ENCODE measurements at regions not wholly inside any gene's neighbourhood (a gene's known extent, or its start where the extent isn't known, plus 50 kb on each side); places are given as distances from the start of the nearest gene placed in this dataset.
A peak's percentile ranks its signal among the peaks of the same experiment; 100 is the strongest.

DNA sequence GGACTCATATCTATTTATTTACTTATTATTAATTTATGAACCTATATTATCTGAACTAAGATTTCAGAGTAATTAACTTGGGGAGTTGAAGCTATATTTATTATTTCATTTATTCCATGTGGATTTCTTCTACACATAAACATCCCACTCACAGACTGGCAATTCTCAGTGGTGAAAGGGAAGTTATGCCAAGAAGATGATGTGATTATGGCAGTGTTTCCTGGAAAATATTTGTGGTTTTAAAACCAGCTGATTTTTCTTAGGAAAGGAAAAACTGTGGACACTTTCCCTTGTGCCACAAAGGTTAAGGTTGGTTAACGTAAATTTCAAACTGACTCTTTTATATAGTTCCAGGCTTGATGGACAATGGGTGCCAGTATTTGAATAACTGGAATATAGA lies 513.1 kb downstream of the SLITRK6 start:
- no peak for DNase-seq (ENCODE audit: low spot score)

DNA sequence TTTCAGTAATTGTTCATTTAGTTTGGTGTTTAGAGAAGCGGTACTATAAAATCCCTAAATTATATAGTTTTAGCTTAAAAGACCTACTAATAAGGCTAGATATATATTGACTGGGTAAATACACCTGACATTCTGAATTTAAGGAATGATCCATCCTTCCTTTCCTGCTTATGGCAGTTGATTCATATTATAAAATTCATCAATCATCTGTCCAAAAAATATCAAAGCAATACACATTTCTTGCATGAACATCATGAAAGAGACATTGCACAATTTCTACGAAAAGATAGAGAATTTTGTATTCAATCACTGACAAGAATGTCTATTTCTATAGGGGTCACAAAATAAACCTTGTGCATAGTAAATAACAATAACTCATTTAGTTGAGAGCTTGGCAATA lies 514.9 kb downstream of the SLITRK6 start:
- no peak for DNase-seq (ENCODE audit: low spot score)

DNA sequence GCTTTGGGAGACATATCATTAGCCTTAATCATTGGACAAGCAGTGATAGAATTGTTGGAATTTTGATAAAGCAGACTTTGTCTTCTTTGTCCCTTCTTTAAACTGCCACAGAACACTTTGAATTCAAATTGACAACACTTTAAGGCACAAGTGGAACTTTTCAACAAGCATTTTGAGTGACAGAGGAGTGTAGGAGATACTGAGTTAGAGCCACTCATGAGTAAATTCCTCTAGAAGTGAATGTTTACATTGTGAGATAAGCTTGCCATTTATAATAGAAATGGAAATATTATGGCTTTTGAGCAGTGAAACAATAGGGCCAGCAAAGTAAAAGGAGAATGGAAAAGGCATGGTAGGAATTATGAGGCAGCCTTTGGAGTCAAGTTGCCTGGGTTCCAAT lies 515.8 kb downstream of the SLITRK6 start:
- DNase-seq (ENCODE audit: low spot score): no peak

DNA sequence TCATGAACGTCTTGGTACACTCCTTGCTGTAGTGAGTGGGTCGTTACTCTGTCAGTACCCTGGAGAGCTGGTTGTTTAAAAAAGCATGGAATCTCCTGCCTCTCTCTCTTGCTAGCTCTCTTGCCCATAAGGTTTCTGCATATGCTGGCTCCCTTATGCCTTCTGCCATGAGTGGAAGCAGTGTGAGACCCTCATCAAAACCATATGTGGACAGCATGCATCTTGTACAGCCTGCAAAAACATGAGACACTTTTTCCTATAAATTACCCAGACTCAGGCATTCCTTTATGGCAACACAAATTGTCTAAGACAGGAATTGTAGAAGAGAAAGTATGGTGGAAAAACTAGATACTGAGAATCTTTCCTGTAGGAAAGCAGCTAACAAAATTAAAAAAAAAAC lies 516.3 kb downstream of the SLITRK6 start:
- DNase-seq (ENCODE audit: low spot score): no peak

DNA sequence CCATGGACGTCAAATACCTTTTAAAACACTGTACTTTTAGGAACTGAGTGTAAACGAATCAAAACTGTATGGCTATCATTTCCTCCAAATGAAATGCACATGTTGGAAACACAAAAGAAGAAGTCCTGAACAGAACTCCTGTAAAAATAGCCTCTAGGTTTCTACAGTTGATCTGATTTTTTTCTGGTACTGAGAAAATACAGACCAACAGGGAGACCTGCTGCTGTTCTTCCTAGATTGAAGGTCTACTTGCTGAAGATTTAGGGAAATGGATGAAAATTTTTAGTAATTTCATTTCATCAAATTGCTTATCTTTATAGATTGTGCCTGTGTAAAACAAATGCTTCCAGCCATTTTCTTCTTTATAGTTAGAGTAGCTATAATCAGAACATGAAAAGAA lies 520.4 kb downstream of the SLITRK6 start:
- no peak for DNase-seq (ENCODE audit: low spot score)

DNA sequence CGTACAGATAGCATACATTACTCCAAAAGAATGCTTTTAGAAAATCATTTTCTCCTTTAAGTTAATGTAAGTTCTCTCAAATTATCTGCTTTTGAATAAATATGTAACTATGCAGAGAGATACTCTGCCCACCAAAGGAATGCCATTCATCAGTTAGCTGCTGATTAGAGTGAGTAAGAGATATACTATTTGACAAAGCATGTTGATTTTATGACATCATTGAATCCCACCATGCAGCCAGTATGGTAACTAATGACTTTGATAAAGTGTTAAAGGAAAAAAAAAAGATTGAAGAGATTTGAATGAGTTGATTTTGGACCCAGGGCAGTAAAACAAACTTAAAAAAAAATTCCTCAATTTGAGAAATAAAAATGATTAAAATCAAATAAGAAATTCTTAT lies 521.5 kb downstream of the SLITRK6 start:
- no peak for DNase-seq (ENCODE audit: low spot score)

DNA sequence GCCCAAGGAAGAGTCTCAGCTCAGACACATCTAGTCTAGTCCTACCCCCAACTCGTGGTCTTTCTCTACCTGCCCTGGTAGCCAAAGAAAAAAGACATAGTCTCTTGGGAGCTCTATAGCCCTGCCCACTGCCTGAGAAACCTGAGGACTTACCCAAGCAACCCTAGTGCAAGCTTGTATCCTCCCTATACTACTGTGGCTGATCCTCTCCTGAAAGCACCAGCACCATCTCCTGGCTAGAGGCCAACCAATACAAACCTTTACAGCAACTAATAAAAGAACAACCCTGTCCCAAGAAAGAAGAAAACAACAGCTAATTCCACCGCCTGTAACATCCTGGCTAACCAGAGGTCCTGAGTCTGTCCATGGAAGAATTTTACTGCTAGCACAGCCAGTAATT lies 532.4 kb downstream of the SLITRK6 start:
- no peak for DNase-seq (ENCODE audit: low spot score)

DNA sequence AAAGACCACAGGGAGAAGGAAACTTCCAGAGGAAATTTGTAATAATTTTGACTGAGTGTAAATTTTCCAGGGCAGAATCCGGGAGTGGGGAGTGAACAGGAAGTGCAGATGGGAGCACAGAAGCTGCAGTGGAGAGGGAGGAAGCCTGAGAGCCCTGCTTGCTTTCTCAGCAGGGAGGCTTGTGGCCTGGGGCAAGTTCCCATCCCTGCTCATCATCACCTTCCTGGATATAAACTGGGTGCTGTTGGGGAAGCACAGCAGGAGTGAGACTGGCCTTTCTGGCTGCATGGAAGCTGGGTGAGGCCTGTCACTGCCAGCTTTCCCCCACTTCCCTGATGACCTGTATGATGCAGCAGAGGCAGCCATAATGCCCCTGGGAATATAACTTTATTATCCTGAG lies 532.9 kb downstream of the SLITRK6 start:
- DNase-seq (ENCODE audit: low spot score): no peak

DNA sequence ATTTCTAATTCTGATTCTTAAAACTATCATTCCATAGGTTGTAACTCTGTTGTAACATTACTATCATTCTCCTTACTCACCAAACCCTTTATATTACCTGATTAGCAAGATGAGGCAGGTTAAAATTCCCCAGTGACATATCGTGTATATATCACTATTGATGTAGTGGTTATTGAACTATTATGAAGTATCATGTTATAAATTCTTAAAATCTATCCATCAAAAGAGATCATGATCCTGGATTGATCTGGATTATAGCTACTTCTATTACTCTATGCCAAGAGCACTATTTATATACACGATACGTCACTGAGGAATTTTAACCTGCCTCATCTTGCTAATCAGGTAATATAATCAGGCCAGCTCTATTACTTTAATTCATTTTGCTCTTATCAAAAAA lies 533.9 kb downstream of the SLITRK6 start:
- DNase-seq (ENCODE audit: low spot score): no peak

DNA sequence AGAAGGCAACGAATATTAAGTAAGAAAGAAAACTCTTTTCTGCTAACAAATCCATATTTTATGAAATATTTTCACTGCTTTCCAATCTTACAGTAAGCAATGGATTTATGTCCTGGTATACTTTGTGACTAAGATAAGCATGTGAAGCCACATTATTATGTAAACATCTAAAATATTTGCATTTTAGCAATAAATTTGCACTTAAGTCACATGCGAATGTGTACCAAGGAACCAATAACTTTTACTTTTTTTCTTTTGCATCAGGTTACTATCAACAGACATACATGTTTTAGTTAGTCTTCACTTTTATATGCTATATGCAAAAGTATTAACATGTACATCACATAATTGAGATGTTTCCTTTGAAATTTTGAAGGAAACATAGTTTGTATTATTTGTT lies 536.7 kb downstream of the SLITRK6 start:
- DNase-seq (ENCODE audit: low spot score): no peak

DNA sequence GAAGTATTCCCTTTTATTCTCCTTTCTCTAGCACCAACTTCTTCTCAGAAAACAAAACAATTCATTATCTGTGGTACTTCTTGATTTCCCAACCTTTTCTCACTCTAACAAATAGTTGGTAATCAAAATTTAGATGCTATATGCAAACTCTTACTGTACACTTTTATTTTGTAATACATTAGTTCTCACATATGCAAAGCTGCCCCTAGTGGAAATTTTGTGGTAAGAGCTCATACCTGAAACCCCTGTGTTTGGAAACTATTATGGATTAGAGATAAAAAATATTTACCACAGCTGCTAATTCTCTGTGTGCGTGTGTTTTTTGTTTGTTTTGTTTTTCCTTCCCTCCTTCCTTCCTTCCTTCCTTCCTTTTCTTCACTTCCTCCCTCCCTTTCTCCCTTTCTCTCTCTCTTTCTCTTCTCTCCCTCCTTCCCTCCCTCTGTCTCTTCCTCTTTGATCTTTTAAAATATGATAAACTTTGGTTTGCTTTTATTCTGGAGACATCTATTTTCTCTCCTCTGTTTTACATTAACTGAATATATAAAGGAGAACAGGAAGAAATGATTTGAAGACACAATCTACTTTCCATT lies 537.4 kb downstream of the SLITRK6 start:
- peak; percentile 7 for DNase-seq (ENCODE audit: low spot score)

DNA sequence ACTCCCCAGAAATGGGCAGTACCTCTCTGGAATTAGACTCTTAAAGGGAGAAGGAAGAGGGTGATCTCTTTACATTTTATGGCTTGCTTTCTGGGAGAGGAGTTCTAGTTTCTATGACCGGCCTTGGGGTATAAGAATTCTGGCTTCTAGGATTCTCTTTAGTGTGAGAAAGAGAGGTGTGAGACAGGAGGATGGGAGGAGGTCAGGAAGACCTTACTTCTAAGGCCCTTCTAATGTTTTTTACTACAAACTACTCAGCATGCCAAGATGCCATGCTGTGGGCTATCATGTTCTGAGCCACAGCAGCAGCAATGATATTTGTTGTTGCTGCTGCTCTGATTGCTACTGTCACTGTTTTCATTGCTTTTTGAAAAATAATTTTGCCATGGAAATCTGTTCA lies 538.3 kb downstream of the SLITRK6 start:
- DNase-seq (ENCODE audit: low spot score): no peak

DNA sequence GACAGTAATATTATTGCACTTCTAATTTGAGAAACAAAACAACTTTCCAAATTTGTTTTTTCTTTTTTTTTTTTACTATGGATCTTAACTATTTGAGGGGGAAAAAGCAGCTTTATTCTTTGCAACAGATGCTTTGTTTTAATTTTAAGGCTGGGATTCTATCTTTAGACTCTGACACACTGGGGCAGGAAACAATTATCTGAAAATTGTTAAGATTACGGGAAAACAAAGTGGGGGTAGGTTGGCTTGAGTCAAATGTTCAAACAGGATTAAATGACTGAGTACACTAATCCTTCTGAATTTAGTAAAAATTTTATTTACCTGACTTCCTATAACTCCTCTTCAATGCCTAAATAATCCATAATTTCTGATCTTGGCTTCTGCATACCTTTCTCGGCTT lies 543.2 kb downstream of the SLITRK6 start:
- no peak for DNase-seq (ENCODE audit: low spot score)

DNA sequence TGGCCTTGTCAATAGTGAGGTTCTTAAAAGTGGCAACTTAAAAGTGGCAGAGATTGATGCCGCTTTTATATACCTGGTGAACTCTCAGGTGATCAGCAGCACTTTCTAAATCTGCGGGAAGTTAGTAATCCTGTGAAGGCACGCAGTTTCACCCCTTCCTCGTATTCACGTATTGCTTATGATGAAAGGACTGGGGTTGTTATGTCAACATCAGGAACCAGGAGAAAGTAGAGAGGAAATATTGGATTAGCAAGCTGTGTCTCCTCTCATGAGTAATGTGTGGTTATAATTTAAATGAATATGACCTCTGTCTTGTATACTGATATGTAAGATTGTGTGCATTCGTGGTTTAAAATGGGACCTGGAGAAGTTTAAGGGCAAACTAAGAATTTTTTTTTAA lies 544.6 kb downstream of the SLITRK6 start:
- no peak for DNase-seq (ENCODE audit: low spot score)

DNA sequence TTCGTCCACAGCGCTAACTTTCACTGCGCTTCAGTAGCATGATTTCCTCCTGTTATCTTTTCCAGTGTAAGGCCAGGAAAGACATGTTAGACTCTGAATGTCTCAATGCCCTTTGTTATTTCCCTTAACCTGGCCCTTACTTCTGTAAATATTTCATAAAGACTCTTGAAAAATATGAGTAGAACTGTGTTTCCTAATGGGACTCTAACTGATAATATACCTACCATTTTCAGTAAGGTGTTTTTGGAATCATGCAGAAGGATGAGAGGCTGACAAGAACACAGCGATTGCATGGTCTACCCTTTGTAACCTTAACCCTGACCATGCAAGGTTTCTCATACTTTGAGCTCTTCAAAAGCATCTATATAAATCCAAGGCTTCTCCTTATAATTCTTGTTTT lies 550.1 kb downstream of the SLITRK6 start:
- no peak for DNase-seq (ENCODE audit: low spot score)

DNA sequence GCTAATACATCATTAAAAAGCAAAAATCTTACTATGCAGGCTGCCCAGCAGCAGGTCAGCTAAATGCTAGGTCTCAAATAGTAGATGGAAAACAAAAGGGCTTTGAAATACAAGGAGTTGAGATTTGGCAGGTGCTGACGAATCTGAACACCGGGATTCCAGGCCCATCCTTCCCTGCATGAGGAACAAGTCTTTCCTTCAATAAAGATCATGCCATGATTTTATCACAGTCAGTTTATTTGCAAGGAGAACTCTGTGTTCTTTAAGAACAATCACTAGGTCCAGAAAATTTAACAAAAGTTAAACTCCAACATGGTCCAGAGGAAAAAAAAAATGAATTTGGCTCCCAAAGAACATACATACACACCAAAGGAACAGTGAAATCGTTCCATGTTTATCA lies 551.4 kb downstream of the SLITRK6 start:
- no peak for DNase-seq (ENCODE audit: low spot score)

DNA sequence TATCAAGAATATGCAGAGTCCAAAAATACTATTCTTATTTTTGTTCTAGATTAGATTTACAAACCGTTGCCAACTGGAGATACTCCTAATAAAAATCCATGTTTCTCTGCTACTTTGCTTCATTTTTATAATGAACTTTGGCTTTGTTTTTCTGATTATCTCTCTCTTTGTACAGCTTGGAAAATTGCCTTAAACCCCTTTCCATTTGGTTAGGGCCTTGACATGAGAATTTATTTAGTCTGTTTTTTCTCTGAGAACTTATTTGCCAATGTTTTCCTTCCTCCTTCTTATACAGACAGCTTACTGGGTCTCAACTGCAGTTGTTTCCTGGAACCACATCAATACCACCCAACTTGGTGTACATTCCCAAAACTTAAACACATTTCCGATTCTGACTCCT lies 555.4 kb downstream of the SLITRK6 start:
- DNase-seq (ENCODE audit: low spot score): no peak

DNA sequence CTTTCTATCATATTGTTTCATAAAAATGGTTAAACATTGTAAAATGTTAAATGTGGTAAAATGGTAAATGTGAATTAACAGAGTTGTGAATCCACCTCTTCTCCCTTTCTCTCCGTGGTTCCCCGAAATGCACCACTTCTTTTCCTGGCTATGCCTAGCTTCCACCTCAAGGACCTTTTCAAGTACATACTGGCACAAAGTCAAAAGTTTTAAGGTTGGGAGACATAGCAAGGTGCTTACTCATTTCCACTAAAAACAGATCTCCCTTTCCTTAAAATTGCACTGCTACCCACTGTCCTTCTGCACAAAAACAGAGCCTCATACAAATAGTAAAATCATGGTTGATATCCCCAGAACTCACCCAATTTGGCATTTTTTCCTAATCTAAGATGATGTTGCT lies 558.2 kb downstream of the SLITRK6 start:
- DNase-seq (ENCODE audit: low spot score): peak; percentile 4

DNA sequence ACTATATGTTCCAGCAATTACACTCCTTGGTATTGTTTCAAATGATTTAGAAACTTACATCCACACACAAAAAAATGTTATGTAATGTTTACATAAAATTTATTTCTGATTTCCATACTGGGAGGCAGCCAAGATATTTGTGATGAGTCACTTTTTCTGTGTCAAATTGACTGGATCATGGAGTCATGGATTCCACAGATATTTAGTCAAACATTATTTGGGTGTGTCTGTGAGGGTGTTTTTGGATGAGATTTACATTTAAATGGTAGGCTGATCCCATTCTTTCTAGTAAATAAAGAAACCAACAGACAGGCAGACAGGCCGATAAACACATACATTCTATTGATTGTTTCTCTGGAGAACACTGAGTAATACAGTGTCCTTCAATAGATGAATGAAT lies 562.8 kb downstream of the SLITRK6 start:
- no peak for DNase-seq (ENCODE audit: low spot score)

DNA sequence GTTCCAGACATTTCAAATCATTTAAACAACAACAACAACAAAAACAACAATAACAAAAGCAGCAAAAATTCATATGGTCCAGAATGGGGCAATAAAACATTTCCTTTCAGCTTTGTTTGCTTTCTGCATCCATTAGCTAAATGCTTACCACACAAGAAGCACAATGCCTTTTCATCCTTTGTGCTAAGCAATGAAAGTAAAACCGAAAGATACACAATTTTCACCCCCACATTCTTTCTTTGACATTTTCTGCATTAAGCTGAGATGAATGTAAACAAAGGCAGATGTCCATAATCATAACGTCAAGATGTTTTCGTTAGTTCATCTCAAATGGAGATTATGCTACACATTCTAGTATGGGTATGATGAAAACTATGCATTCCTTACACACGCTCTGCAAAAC lies 568.5 kb downstream of the SLITRK6 start:
- no peak for DNase-seq (ENCODE audit: low spot score)

DNA sequence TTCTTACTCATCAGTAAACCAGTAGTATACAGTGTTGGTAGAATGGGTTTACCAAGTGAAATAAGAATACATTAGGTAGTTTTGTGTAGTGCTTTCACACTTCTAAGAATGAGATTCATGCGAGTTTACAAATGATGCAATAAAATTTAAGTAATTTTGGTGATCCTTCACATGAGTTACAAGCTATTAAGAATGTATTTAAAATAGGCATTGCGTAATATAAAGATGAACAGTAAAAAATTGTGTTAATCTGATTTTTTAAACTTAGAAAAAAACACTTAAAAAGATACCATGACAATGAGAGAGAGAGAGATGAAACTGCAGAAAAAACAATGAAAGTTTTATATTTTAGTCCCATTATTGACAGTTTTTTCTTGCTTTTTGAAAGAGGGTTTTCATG lies 570.5 kb downstream of the SLITRK6 start:
- no peak for DNase-seq (ENCODE audit: low spot score)

DNA sequence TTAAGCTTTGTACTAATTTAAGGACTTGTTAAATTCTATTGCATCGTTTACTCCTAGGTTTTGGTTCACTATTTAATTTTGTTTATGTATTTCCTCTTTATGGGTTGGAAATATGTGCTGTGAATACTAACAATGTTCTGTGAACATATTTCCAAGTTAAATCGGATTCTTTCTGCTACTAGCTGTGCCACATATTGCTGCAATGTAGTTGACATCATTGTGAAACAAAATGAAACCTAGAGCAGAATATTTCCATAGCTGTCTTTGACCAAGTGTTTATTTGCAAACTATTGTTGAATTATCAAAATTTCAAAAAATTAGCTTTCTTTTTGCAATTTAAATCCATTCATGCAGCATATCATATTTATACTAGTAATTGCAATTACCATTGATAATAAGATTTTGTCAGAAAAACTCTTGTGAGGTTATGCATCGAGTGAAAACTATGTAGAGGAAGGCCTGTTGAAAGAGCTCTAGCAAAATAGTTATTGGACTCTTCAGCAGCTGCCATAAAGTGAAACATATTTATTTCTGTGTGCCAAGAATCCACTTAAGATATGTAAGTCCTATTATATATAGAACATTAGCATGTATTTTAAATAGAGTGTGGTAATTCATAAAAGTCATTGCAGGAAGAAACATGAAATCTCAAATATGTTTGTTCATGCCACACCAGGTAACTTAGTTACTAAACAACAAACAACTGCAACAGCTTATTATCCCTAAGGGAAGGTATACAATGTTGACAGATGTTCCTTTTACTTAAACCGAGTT lies 575.1 kb downstream of the SLITRK6 start:
- no peak for DNase-seq (ENCODE audit: low spot score)

DNA sequence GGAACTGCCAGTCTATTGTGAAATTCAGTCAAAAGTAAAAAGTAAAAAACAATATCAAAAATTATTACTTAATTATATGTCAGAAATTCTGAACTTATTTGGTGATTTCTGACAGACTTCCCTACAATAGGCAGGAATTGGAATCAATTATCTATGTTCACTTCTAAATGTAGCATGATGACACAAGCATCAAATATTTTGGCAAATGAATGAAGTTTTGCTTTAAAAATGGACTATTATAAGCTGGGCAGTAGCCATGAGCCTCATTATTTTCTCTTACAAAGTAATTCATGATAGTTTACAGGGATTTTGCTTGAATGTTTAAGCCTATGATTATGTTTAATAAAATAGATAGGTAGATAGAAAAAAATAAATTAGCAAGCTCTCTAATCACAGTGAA lies 582.6 kb downstream of the SLITRK6 start:
- no peak for DNase-seq (ENCODE audit: low spot score)

DNA sequence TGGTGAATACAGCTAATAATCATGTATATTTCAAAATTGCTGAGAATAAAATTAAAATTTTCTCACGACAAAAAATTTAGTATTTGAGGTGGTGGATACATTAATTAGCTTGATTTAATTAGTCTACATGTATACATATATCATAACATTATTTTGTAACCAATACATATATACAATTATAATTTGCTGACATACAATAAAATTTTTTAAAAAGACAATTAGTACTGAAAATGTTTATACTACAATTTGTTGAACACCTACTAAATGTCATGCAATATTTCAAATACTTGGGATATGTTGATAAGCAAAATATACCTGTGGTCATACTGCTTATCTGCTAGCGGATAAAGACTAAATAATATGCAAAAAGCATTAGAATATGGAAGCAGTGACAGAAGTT lies 586.5 kb downstream of the SLITRK6 start:
- no peak for DNase-seq (ENCODE audit: low spot score)
